Islet of Langerhans (tissue), 1 donor: ENCODE measurements at regions not wholly inside any gene's neighbourhood (a gene's known extent, or its start where the extent isn't known, plus 50 kb on each side); places are given as distances from the start of the nearest gene placed in this dataset.

Experiments
- FAIRE-seq: peaks from one replicate; lab custom pipeline; 2011; peaks lifted over from hg19 to GRCh38; lab: Jason Lieb, UNC

DNA sequence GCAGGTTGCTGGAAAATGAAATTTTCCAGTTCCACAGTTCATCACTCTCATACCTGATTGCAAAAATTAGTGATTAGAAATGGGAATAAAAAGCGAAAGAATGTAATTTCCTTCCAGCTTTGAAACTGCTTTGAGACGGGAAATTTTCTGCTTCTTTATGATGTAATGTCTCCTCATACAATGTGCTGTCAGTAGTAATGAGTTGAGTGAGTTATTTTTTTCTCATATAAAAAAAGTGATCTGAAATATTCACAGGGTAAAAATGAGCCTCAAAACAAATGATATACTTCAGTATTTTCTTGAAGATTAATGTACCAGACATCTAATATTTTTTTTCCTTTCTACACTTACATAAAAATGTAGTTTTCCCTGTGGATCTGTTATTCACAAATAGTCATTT is 179.1 kb upstream of the FAT4 start:
- FAIRE-seq = no peak

GRCh38 chr4:125132729-125133128 is 182.0 kb upstream of the FAT4 start:
- FAIRE-seq = no peak

GRCh38 chr4:125131891-125132680 is 182.7 kb upstream of the FAT4 start:
- no peak for FAIRE-seq

DNA sequence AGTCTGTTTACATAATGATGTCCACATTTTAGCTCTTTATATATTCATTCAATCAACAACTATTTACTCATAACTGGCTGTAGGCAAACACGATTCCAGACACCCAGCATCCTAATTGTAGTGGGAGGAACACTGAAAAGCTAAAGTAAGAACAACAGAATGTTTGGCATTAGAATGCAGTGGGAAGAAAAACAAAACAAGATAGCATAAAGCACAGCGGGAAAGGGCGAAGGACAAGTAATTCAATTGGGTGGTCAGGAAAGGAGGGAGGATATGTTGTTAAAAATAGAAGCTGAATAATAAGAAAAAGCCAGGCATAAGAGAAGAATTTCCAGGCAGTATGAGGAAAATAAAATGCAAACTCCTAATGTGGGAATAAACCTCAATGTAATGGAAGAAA is 189.5 kb upstream of the FAT4 start:
- no peak for FAIRE-seq

- no peak for FAIRE-seq
Observed at GRCh38 chr4:125123570-125124109, 191.1 kb upstream of the FAT4 start.

GRCh38 chr4:125121581-125121980 is 193.2 kb upstream of the FAT4 start:
- no peak for FAIRE-seq

DNA sequence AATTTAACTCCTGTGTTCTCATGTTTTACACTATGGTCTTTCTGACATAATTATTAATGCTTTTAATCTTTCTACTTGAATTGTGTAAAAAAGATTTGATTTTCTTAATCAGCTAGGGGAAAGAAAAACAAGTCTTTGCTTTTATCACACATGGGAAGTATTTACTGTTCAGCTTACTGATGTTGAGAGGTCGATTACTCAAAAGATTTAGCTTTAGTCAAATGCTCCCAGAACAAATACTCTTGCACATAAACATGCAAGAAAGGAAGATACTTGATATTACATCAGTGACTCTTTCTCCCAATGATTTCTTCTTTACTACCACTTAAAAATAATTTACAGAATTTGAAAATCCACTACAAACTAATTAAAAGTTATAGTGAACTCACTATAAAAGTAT is 198.3 kb upstream of the FAT4 start:
- no peak for FAIRE-seq

GRCh38 chr4:125115941-125116340 is 198.8 kb upstream of the FAT4 start:
- FAIRE-seq = no peak

DNA sequence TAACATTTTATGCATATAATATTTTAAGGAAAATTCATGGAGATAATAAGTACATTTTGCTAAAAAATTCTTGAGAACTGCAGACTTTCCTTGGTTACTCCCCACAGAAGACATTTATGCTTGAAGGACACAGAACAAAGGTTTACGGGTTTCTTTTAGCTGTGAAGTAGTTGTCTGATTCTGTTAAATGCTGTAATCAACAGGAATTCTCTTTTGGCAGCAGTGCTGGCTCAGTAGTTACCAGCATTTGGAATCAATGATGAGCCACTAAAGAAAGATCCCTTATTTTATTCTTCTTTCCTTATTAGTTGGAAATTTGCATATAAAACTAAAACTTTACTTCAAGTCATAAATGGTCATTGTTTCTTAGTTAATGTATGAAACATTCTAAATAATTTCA is 199.3 kb upstream of the FAT4 start:
- no peak for FAIRE-seq

GRCh38 chr4:125112536-125112935 is 202.2 kb upstream of the FAT4 start:
- no peak for FAIRE-seq

DNA sequence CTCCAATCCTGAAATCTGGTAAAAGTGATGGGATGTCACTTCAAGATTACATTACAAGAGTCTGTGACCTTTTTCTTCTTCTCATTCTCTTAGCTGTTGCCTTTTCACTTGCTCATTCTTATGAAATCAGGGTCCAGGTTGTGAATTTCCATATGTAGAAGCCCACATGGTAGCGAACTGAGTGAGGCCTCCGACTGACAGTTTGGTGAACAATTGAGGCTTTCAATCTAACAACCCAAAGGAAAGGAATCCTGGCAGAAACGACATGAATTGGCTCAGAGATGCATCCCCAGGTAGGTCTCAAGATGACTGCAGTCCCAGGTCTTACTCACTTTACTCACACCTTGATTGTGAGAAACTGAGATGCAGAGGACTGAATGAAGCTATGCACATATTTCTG is 203.4 kb upstream of the FAT4 start:
- no peak for FAIRE-seq

DNA sequence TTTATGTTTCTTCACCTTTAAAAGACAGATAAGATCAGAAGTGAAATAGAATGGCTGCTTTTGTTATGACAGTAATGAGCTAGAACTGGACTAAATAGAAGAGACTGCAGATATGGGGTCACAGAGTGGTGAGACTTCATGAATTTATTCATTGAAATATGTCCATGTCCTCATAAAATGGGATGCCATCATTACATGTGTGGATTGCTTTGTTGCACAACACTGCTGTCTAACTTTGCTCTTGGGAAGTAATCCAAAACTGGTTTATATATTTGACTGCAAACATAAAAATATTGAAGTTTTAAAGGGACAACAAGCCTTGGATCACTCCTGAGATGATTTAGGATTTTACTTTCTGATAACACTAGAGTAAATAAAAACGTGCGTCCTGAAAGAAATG is 209.2 kb upstream of the FAT4 start:
- no peak for FAIRE-seq

DNA sequence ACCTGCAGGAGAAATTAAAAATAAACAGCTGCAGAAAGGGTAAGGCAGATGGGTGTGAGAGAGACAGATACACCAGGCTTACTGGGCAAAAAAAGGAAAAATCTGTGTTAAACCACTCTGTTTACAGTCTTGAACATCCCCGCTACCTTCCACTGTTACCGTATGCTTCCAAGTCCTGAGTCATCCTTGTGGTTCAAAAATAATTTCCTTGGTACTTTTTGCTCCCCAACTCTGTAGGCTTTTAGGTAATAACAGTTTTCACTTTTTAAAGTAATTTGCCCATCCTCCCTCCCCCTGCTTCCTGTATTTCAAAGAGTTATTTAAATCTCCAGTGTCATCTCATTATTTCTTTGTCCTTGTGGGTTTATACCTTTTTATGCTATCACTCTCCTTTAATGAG is 210.1 kb upstream of the FAT4 start:
- FAIRE-seq = no peak

DNA sequence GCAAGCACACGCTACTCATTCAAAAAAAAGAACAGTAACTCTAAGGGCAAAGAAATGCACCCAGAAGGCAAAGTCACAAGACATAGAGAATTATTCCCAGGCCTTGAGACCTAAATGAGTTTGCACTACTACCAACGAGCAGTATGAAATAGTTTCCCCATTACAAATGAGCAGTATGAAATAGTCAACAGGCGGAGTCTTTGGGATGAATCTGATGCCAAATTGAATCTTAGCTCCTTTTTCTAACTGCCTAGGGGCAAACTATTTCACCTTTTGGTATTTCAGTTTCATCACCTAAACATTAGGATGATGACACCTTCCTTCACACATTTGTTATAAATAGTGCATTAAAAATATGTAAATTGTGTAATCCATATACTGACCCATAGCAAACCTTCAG is 213.0 kb upstream of the FAT4 start:
- no peak for FAIRE-seq

DNA sequence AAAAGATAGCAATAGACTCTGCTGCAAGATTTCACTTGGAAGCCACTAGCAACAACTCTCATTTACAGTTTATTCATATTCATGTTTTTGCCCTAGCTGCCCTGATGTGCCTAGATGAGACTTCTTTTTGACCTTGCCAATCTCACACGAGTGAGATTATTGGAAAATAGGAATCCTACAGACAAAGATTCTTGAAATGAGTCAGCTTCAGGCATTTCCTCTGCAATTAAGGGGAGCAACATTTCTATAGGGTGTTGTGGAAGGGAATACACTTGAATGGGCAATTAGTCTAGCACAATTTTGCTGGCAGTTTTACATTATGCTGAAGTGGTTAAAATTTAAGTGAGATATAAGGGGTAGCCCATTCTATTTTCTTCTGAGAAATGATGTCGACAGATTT is 217.0 kb upstream of the FAT4 start:
- FAIRE-seq = no peak

DNA sequence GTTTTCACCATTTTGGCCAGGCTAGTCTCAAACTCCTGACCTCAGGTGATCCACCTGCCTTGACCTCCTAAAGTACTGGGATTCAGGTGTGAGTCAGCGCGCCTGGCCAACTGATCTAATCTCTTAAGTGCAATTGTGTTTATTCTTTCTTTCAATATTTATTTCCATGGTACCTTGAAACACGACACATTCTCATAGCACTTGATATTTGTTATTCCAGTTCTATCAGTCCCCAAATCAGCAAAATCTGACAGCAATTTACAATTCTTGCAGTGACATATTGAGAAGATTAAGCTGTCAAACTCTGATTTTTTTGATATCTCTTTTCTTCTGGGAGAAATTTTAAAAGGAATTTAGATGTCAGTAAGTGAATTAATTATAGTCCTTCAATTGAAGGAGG is 218.1 kb upstream of the FAT4 start:
- FAIRE-seq = no peak

- FAIRE-seq = no peak
Observed at GRCh38 chr4:125091541-125091940, 223.2 kb upstream of the FAT4 start.

GRCh38 chr4:125091101-125091500 is 223.7 kb upstream of the FAT4 start:
- FAIRE-seq = no peak

DNA sequence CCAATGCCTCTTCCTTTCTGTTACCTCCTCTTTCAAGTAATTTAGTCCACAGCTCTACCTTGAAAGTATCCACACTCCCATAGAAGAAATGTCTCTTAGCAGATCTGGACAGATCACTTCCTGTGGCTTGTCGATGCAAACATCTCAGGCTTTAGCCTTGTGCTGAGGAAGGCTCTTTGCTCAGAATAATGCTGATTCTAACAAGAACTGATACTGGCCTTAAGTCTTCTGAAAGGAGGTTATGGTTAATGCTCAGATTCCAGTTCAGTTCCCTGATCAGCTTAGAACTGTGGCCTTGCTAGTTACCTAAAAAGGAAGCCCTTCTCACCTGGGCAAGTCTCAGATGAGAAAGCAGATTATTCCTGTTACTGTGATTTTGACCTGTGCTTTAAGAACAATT is 230.1 kb upstream of the FAT4 start:
- FAIRE-seq = no peak

GRCh38 chr4:125082729-125083417 is 231.9 kb upstream of the FAT4 start:
- FAIRE-seq = no peak

- no peak for FAIRE-seq
Observed at GRCh38 chr4:125072269-125072668, 242.5 kb upstream of the FAT4 start.

DNA sequence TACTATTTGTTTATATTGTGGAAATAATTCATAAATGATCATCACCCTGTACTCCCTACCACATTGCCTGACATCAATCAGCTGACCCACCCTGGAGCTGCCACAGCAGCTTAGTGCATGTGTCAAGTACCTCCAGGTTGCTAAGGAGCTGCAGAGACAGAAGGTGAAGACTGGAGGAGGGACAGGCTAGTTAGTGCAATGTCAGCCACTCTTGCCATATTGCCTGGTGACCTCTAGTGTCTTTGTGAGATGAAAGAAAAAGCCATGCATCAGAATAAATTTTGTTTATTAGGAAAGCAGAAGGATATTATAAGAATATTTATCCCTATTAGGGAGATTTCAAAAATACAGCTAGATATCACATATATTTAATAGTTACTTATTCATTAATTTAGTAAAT is 243.9 kb upstream of the FAT4 start:
- FAIRE-seq = peak; percentile 88

- FAIRE-seq = no peak
Observed at GRCh38 chr4:125062115-125063050, 252.4 kb upstream of the FAT4 start.
